K562 (cell line): ENCODE measurements at regions not wholly inside any gene's neighbourhood (a gene's known extent, or its start where the extent isn't known, plus 50 kb on each side); places are given as distances from the start of the nearest gene placed in this dataset.

Experiments used
- ATAC-seq: fragments of 200-7000 bp; cut with Tn5 transposase; 3 replicates; pipeline ENCODE4 v1.9.1; 2020; ENCODE audit warnings: moderate library complexity
- BruUV-seq: library from RNA; stranded (reverse); fragments of 400-500 nt; replicated peaks from 2 replicates; lab custom pipeline; 2021; lab: Mats Ljungman, UMichigan
- CTCF ChIA-PET: fragments of 300-600 bp; formaldehyde crosslinking; extraction: SDS; loops from one replicate; lab custom pipeline; 2021; ENCODE audit warnings: low intra/inter-chr PET ratio; lab: Yijun Ruan, JAX
- POLR2A ChIA-PET: fragments of 300-600, 350-650 bp; sonication (Branson Sonifier 250); formaldehyde crosslinking; extraction: SDS; loops from one replicate; lab custom pipeline; 2021; ENCODE audit warnings: antibody characterized with exemption, inconsistent platforms; lab: Yijun Ruan, JAX
- DNase-seq, 4 experiments: peaks; one replicate each; pipeline versions ENCODE4 v3.0.0 to v3.0.0-alpha.2; 2011 to 2018; ENCODE audit warnings: low spot score in 3 of 4, mixed read lengths in 3 of 4; ENCODE audit errors: extremely low read depth in 1 of 4
- FAIRE-seq: peaks from 2 replicates; lab custom pipeline; 2011; peaks lifted over from hg19 to GRCh38; lab: Jason Lieb, UNC
- H2AFZ ChIP-seq: 2 replicates; pipeline ENCODE4 v1.6.0; 2011; ENCODE audit warnings: low read depth, low read length, control low read depth, inconsistent platforms
- H3K27ac ChIP-seq: fragments of 200-600 bp; 3 replicates; pipeline ENCODE4 v1.8.0; 2011; ENCODE audit warnings: low read depth, mild to moderate bottlenecking, control low read depth, inconsistent platforms, low read length, moderate library complexity, mixed read lengths; ENCODE audit errors: extremely low read depth
- H3K27me3 ChIP-seq, 2 experiments: fragments of 300-600 bp in 1 of 2; 2 replicates in 1 of 2; 3 replicates in 1 of 2; pipeline versions ENCODE4 v1.6.0 to v1.8.0; 2011; ENCODE audit warnings: inconsistent platforms in 2 of 2, low read length in 2 of 2, mild to moderate bottlenecking in 1 of 2, mixed read lengths in 1 of 2, moderate library complexity in 1 of 2; ENCODE audit not compliant: control insufficient read depth in 2 of 2, insufficient read depth in 2 of 2
- H3K36me3 ChIP-seq: fragments of 300-600 bp; 3 replicates; pipeline ENCODE4 v1.8.0; 2011; ENCODE audit warnings: mild to moderate bottlenecking, low read length, inconsistent platforms; ENCODE audit not compliant: control insufficient read depth, insufficient read depth
- H3K4me1 ChIP-seq, 2 experiments: fragments of 200-600 bp in 1 of 2; replicated peaks in 1 of 2; 2 replicates in 1 of 2; 3 replicates in 1 of 2; pipeline versions ENCODE4 v1.5.1 to v1.8.0; 2011; ENCODE audit warnings: inconsistent platforms in 2 of 2, low read length in 2 of 2, mild to moderate bottlenecking in 1 of 2, mixed read lengths in 1 of 2, moderate library complexity in 1 of 2; ENCODE audit not compliant: control insufficient read depth in 2 of 2, insufficient read depth in 2 of 2
- H3K4me2 ChIP-seq: 2 replicates; pipeline ENCODE4 v1.6.1; 2011; ENCODE audit warnings: low read length, control low read depth, inconsistent platforms, mixed read lengths; ENCODE audit not compliant: insufficient read depth
- H3K4me3 ChIP-seq: fragments of 200-600 bp; sonication (generic), shearing (Covaris generic); 2 replicates; pipeline ENCODE4 v1.5.1; 2016; ENCODE audit warnings: control low read depth, inconsistent platforms
- H3K79me2 ChIP-seq: fragments of 200-600 bp; 3 replicates; pipeline ENCODE4 v1.8.0; 2011; ENCODE audit warnings: low read length, inconsistent platforms; ENCODE audit not compliant: control insufficient read depth, insufficient read depth
- H3K9ac ChIP-seq, 2 experiments: 2 replicates each; pipeline versions ENCODE4 v1.6.0 to v1.6.1; 2011; ENCODE audit warnings: low read depth in 2 of 2, low read length in 2 of 2, control low read depth in 1 of 2, inconsistent platforms in 1 of 2, mild to moderate bottlenecking in 1 of 2, mixed read lengths in 1 of 2; ENCODE audit not compliant: insufficient read depth in 1 of 2
- H3K9me1 ChIP-seq: one replicate; pipeline ENCODE4 v1.6.0; 2011; ENCODE audit warnings: inconsistent platforms, mild to moderate bottlenecking, low read length, moderate library complexity; ENCODE audit not compliant: control insufficient read depth, insufficient read depth
- H3K9me3 ChIP-seq: replicated peaks from 2 replicates; pipeline ENCODE4 v1.5.1; 2011; ENCODE audit warnings: low read depth, low read length, inconsistent platforms; ENCODE audit not compliant: control insufficient read depth, insufficient read depth
- H4K20me1 ChIP-seq: replicated peaks from 2 replicates; pipeline ENCODE4 v1.6.1; 2011; ENCODE audit warnings: low read length, inconsistent platforms, mixed read lengths; ENCODE audit not compliant: control insufficient read depth, insufficient read depth
- CHD2 ChIP-seq: IDR thresholded peaks from 2 replicates; pipeline ENCODE4 v1.6.1; 2011; ENCODE audit warnings: low read depth, low read length
- CREB1 ChIP-seq, 2 experiments: sonication (generic) in 1 of 2; formaldehyde crosslinking in 1 of 2; IDR thresholded peaks; 2 replicates each; pipeline versions ENCODE4 v1.6.1 to v1.8.0; 2012 to 2022; ENCODE audit warnings: inconsistent platforms in 1 of 2, mild to moderate bottlenecking in 1 of 2, missing genetic modification reagents in 1 of 2, moderate library complexity in 1 of 2
- CREB3L1 ChIP-seq: fragments of 450-650 bp; IDR thresholded peaks from 2 replicates; pipeline ENCODE4 v1.6.1; 2014; ENCODE audit warnings: low read depth, mild to moderate bottlenecking, moderate library complexity, borderline replicate concordance
- ESRRB ChIP-seq: fragments of 250-450 bp; sonication (Bioruptor Pico); IDR thresholded peaks from 2 replicates; pipeline ENCODE4 v1.5.0; 2020; ENCODE audit warnings: mild to moderate bottlenecking, moderate library complexity, borderline replicate concordance
- GTF2B ChIP-seq: IDR thresholded peaks from 2 replicates; pipeline ENCODE4 v1.6.1; 2011; ENCODE audit not compliant: insufficient read length; ENCODE audit errors: extremely low read depth
- HES1 ChIP-seq: fragments of 450-650 bp; IDR thresholded peaks from 2 replicates; pipeline ENCODE4 v1.6.1; 2016; ENCODE audit warnings: low read depth, mild to moderate bottlenecking, moderate library complexity
- KDM4B ChIP-seq, 2 experiments: fragments of 450-650 bp in 1 of 2; sonication (generic) in 1 of 2; IDR thresholded peaks; 2 replicates each; pipeline ENCODE4 v1.6.1; 2016 to 2017; ENCODE audit warnings: borderline replicate concordance in 2 of 2, antibody characterized with exemption in 1 of 2, low read depth in 1 of 2, mild to moderate bottlenecking in 1 of 2
- MXI1 ChIP-seq: IDR thresholded peaks from 2 replicates; pipeline ENCODE4 v1.6.1; 2011; ENCODE audit warnings: low read depth, mild to moderate bottlenecking, improper control_type of control experiment, low read length
- NR4A1 ChIP-seq, 2 experiments: fragments of 250-450 bp in 1 of 2; fragments of 450-650 bp in 1 of 2; sonication (Bioruptor Pico) in 1 of 2; IDR thresholded peaks; 2 replicates each; pipeline versions ENCODE4 v1.4.0 to v1.6.1; 2016 to 2020; ENCODE audit warnings: mild to moderate bottlenecking in 2 of 2, missing compliant biosample characterization in 1 of 2, missing genetic modification characterization in 1 of 2, moderate library complexity in 1 of 2
- PCBP2 ChIP-seq: fragments of 200-400 bp; formaldehyde crosslinking; IDR thresholded peaks from 2 replicates; pipeline ENCODE4 v1.6.1; 2018; ENCODE audit warnings: low read length, low read depth, mild to moderate bottlenecking, moderate library complexity; ENCODE audit not compliant: poor library complexity, severe bottlenecking
- POLR3G ChIP-seq: IDR thresholded peaks from 2 replicates; pipeline ENCODE4 v1.6.1; 2011; ENCODE audit not compliant: insufficient read length, insufficient replicate concordance; ENCODE audit errors: extremely low read depth
- RAD21 ChIP-seq, 2 experiments: fragments of 250-450 bp in 1 of 2; fragments of 450-650 bp in 1 of 2; sonication (Bioruptor Pico) in 1 of 2; formaldehyde crosslinking in 1 of 2; IDR thresholded peaks in 1 of 2; conservative IDR thresholded peaks in 1 of 2; 2 replicates each; pipeline versions ENCODE4 v1.4.0 to v1.8.0; 2020 to 2022; ENCODE audit warnings: mild to moderate bottlenecking in 2 of 2, moderate library complexity in 1 of 2
- SAFB ChIP-seq: fragments of 200-400 bp; formaldehyde crosslinking; IDR thresholded peaks from 2 replicates; pipeline ENCODE4 v1.6.1; 2017; ENCODE audit warnings: low read depth, low read length, borderline replicate concordance
- SRF ChIP-seq, 2 experiments: fragments of 250-450, 450-650 bp in 1 of 2; sonication (Bioruptor Pico) in 1 of 2; sonication (generic) in 1 of 2; formaldehyde crosslinking; IDR thresholded peaks; 2 replicates each; pipeline versions ENCODE4 v1.5.0 to v1.5.1; 2020 to 2022; ENCODE audit warnings: mild to moderate bottlenecking in 1 of 2, missing genetic modification reagents in 1 of 2
- SRSF1 ChIP-seq: fragments of 200-400 bp; formaldehyde crosslinking; IDR thresholded peaks from 2 replicates; pipeline ENCODE4 v1.6.1; 2017; ENCODE audit warnings: mild to moderate bottlenecking, low read depth, low read length, moderate library complexity
- TRIM24 ChIP-seq, 2 experiments: fragments of 450-650 bp; IDR thresholded peaks; 2 replicates each; pipeline ENCODE4 v1.6.1; 2016
- ZFP30 ChIP-seq: fragments of 250-450 bp; sonication (Bioruptor Pico); IDR thresholded peaks from 2 replicates; pipeline ENCODE4 v1.8.0; 2022; ENCODE audit warnings: moderate library complexity, mild to moderate bottlenecking, inconsistent platforms, borderline replicate concordance
- ZNF57 ChIP-seq: fragments of 450-650 bp; formaldehyde crosslinking; IDR thresholded peaks from 2 replicates; pipeline ENCODE4 v1.4.0; 2020; ENCODE audit warnings: mild to moderate bottlenecking, moderate library complexity
- ZSCAN32 ChIP-seq: fragments of 450-650 bp; formaldehyde crosslinking; IDR thresholded peaks from 2 replicates; pipeline ENCODE4 v1.4.0; 2020; ENCODE audit warnings: mild to moderate bottlenecking, moderate library complexity
- WGBS: fragments of 100-300 bp; shearing (Covaris generic); methylation state at CpG from one replicate; pipeline ENCODE4 v1.1.6; 2016; ENCODE audit warnings: low coverage, mixed read lengths; ENCODE audit not compliant: insufficient coverage; ENCODE audit errors: missing lambda C conversion rate; 5-methylcytosine and 5-hydroxymethylcytosine counted together
- in situ Hi-C: fragments of 300-500 bp; cut with MboI; formaldehyde crosslinking; loops from 4 replicates; pipeline ENCODE4 v1.15.0; 2018; ENCODE audit warnings: inconsistent platforms, mixed read lengths
- intact Hi-C: fragments of 100-400 bp; cut with micrococcal nuclease; formaldehyde crosslinking; loops from 2 replicates; pipeline ENCODE4 v1.14.2; 2022

GRCh38 chr15:25954398-25954797 lies 91.3 kb upstream of the ATP10A start:
- Histone ChIP-seq H2AFZ (no peak overlapping the region), H3K27me3 (no peaks in the 10 kb centered on the region; a peak in 1 of 5 replicates), H3K36me3 (no peaks in the 10 kb centered on the region), H3K27ac (no peak overlapping the region), H3K4me1 (no peaks in the 10 kb centered on the region), H4K20me1 (no peaks in the 10 kb centered on the region), H3K9me3 (no peaks in the 10 kb centered on the region), H3K9me1 (no peaks in the 10 kb centered on the region), H3K79me2 (no peaks in the 10 kb centered on the region), H3K4me3 (no peak overlapping the region), H3K9ac (no peak overlapping the region), H3K4me2 (no peak overlapping the region)
- CTCF ChIA-PET = no interaction called here
- in situ Hi-C loops (no loop called here), intact Hi-C loops (no loop called here)
- DNase-seq (no peak), FAIRE-seq (no peak), ATAC-seq (no peak)
- POLR2A ChIA-PET = no interaction called here
- 0% methylated on average over 4 of the region's 4 CpGs for WGBS
- TF ChIP-seq RAD21 (CRISPR knock-in tag; conservative IDR thresholded peaks at IDR 0.05 in 1 of 2, IDR thresholded peaks at IDR 0.05 in 1 of 2) (no peak), HES1 (no peak), ESRRB (CRISPR knock-in tag) (no peak), MXI1 (no peak), GTF2B (no peak), NR4A1 (CRISPR knock-in tag; IDR thresholded peaks at IDR 0.05) (no peak), NR4A1 (tag; IDR thresholded peaks at IDR 0.05) (no peak), POLR3G (no peak), ZNF57 (CRISPR knock-in tag) (no peak), SRF (CRISPR knock-in tag; IDR thresholded peaks at IDR 0.05) (no peak), KDM4B (IDR thresholded peaks at IDR 0.05; ENCODE audit: borderline replicate concordance in 2 of 2, low read depth in 1 of 2) (no peak), CREB1 (IDR thresholded peaks at IDR 0.05) (no peak), CREB1 (CRISPR knock-in tag; IDR thresholded peaks at IDR 0.05) (no peak), CHD2 (no peak), TRIM24 (IDR thresholded peaks at IDR 0.05) (no peak), PCBP2 (no peak), SRSF1 (no peak), ZSCAN32 (CRISPR knock-in tag) (no peak), CREB3L1 (no peak), SAFB (no peak), ZFP30 (CRISPR knock-in tag) (no peak)
- no TSS peak for BruUV-seq
